ENCODE measurements at regions not wholly inside any gene's neighbourhood (a gene's known extent, or its start where the extent isn't known, plus 50 kb on each side); places are given as distances from the start of the nearest gene placed in this dataset.

DNA sequence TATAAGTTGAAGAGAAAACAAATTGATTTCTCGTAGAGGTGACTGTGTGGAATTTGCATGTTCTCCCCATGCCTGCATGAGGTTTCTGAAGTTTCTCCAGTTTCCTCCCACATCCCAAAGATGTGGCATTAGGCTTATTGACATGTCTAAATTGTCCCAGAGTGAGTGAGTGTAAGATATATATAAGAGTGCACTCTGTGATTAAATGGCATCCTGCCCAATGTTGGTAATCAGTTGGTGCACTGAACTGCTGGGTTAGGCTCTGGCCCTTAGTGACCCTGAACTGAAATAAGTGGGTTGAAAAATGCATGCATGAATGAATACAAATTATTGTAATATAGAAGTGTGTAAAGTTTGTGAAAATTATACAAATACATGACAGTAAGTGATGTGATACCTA, 1106.5 kb downstream of the TECRL start:
- WGBS (ENCODE audit: low lambda C conversion rate) = 3% methylated on average over 1 of the region's 1 CpG
- no peak overlapping the region for H3K4me2 ChIP-seq (ENCODE audit: low read depth, low read length)
- H2AFZ ChIP-seq (ENCODE audit: low read length) = no peak overlapping the region
- ChIA-PET CTCF (ENCODE audit: low intra/inter-chr PET ratio, low total read pairs) (no interaction called here), POLR2A (no interaction called here)
- H4K20me1 ChIP-seq (ENCODE audit: insufficient read depth, low read length) = no peaks in the 10 kb centered on the region
- in situ Hi-C loops (cut with HindIII; ENCODE audit: extremely low pct_ligation_motif_present, low pct_unique_long_range_greater_than_20kb) = no loop called here
- no peaks in the 10 kb centered on the region for H3K9me3 ChIP-seq (ENCODE audit: low read length)
- DNase-seq (ENCODE audit: low spot score) = no peak
- no peak for FAIRE-seq
- intact Hi-C loops (cut with micrococcal nuclease; ENCODE audit: unreplicated experiment) = no loop called here
- no TSS peak for BruUV-seq (replicated peaks)
- H3K4me1 ChIP-seq (ENCODE audit: insufficient read depth, low read length) = no peaks in the 10 kb centered on the region
- H3K36me3 ChIP-seq (replicated peaks in 1 of 2; ENCODE audit: control insufficient read depth in 1 of 2, insufficient read depth in 2 of 2, low read length in 2 of 2) = no peaks in the 10 kb centered on the region
- H3K27me3 ChIP-seq (ENCODE audit: control insufficient read depth in 1 of 2, insufficient read depth in 2 of 2, low read length in 2 of 2) = no peaks in the 10 kb centered on the region
- no peaks in the 10 kb centered on the region for H3K79me2 ChIP-seq (ENCODE audit: insufficient read depth, low read length)
- no peak for ATAC-seq
- H3K9ac ChIP-seq (ENCODE audit: insufficient read depth, low read depth, low read length) = no peak overlapping the region
- H3K4me3 ChIP-seq (replicated peaks in 1 of 3; ENCODE audit: insufficient read depth in 1 of 3, low read depth in 2 of 3, low read length in 3 of 3) = no peak overlapping the region
- no peak overlapping the region for H3K27ac ChIP-seq (ENCODE audit: extremely low read length, insufficient read depth, low read length)
- TF ChIP-seq, protein P1, sequence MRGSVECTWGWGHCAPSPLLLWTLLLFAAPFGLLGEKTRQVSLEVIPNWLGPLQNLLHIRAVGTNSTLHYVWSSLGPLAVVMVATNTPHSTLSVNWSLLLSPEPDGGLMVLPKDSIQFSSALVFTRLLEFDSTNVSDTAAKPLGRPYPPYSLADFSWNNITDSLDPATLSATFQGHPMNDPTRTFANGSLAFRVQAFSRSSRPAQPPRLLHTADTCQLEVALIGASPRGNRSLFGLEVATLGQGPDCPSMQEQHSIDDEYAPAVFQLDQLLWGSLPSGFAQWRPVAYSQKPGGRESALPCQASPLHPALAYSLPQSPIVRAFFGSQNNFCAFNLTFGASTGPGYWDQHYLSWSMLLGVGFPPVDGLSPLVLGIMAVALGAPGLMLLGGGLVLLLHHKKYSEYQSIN (CRISPR knock-in tag; IDR thresholded peaks at IDR 0.05; ENCODE audit: borderline replicate concordance) = no peak
- TF ChIP-seq ZFP41 (CRISPR knock-in tag; IDR thresholded peaks at IDR 0.05; ENCODE audit: borderline replicate concordance) (no peak), ZNF766 (CRISPR knock-in tag; IDR thresholded peaks at IDR 0.05; ENCODE audit: borderline replicate concordance) (no peak), ZNF670 (CRISPR knock-in tag; IDR thresholded peaks at IDR 0.05; ENCODE audit: borderline replicate concordance) (no peak), TOE1 (CRISPR knock-in tag; IDR thresholded peaks at IDR 0.05) (no peak), ZBTB1 (CRISPR knock-in tag; IDR thresholded peaks at IDR 0.05; ENCODE audit: borderline replicate concordance) (no peak), ELF3 (CRISPR knock-in tag; IDR thresholded peaks at IDR 0.05) (no peak), ISX (CRISPR knock-in tag; conservative IDR thresholded peaks at IDR 0.05) (no peak)
- TF ChIP-seq, protein P2, sequence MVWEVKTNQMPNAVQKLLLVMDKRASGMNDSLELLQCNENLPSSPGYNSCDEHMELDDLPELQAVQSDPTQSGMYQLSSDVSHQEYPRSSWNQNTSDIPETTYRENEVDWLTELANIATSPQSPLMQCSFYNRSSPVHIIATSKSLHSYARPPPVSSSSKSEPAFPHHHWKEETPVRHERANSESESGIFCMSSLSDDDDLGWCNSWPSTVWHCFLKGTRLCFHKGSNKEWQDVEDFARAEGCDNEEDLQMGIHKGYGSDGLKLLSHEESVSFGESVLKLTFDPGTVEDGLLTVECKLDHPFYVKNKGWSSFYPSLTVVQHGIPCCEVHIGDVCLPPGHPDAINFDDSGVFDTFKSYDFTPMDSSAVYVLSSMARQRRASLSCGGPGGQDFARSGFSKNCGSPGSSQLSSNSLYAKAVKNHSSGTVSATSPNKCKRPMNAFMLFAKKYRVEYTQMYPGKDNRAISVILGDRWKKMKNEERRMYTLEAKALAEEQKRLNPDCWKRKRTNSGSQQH (CRISPR knock-in tag; IDR thresholded peaks at IDR 0.05; ENCODE audit: low read depth) = no peak
- TF ChIP-seq, protein P3, sequence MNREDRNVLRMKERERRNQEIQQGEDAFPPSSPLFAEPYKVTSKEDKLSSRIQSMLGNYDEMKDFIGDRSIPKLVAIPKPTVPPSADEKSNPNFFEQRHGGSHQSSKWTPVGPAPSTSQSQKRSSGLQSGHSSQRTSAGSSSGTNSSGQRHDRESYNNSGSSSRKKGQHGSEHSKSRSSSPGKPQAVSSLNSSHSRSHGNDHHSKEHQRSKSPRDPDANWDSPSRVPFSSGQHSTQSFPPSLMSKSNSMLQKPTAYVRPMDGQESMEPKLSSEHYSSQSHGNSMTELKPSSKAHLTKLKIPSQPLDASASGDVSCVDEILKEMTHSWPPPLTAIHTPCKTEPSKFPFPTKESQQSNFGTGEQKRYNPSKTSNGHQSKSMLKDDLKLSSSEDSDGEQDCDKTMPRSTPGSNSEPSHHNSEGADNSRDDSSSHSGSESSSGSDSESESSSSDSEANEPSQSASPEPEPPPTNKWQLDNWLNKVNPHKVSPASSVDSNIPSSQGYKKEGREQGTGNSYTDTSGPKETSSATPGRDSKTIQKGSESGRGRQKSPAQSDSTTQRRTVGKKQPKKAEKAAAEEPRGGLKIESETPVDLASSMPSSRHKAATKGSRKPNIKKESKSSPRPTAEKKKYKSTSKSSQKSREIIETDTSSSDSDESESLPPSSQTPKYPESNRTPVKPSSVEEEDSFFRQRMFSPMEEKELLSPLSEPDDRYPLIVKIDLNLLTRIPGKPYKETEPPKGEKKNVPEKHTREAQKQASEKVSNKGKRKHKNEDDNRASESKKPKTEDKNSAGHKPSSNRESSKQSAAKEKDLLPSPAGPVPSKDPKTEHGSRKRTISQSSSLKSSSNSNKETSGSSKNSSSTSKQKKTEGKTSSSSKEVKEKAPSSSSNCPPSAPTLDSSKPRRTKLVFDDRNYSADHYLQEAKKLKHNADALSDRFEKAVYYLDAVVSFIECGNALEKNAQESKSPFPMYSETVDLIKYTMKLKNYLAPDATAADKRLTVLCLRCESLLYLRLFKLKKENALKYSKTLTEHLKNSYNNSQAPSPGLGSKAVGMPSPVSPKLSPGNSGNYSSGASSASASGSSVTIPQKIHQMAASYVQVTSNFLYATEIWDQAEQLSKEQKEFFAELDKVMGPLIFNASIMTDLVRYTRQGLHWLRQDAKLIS (CRISPR knock-in tag; IDR thresholded peaks at IDR 0.05) = no peak
- TF ChIP-seq, protein P4, sequence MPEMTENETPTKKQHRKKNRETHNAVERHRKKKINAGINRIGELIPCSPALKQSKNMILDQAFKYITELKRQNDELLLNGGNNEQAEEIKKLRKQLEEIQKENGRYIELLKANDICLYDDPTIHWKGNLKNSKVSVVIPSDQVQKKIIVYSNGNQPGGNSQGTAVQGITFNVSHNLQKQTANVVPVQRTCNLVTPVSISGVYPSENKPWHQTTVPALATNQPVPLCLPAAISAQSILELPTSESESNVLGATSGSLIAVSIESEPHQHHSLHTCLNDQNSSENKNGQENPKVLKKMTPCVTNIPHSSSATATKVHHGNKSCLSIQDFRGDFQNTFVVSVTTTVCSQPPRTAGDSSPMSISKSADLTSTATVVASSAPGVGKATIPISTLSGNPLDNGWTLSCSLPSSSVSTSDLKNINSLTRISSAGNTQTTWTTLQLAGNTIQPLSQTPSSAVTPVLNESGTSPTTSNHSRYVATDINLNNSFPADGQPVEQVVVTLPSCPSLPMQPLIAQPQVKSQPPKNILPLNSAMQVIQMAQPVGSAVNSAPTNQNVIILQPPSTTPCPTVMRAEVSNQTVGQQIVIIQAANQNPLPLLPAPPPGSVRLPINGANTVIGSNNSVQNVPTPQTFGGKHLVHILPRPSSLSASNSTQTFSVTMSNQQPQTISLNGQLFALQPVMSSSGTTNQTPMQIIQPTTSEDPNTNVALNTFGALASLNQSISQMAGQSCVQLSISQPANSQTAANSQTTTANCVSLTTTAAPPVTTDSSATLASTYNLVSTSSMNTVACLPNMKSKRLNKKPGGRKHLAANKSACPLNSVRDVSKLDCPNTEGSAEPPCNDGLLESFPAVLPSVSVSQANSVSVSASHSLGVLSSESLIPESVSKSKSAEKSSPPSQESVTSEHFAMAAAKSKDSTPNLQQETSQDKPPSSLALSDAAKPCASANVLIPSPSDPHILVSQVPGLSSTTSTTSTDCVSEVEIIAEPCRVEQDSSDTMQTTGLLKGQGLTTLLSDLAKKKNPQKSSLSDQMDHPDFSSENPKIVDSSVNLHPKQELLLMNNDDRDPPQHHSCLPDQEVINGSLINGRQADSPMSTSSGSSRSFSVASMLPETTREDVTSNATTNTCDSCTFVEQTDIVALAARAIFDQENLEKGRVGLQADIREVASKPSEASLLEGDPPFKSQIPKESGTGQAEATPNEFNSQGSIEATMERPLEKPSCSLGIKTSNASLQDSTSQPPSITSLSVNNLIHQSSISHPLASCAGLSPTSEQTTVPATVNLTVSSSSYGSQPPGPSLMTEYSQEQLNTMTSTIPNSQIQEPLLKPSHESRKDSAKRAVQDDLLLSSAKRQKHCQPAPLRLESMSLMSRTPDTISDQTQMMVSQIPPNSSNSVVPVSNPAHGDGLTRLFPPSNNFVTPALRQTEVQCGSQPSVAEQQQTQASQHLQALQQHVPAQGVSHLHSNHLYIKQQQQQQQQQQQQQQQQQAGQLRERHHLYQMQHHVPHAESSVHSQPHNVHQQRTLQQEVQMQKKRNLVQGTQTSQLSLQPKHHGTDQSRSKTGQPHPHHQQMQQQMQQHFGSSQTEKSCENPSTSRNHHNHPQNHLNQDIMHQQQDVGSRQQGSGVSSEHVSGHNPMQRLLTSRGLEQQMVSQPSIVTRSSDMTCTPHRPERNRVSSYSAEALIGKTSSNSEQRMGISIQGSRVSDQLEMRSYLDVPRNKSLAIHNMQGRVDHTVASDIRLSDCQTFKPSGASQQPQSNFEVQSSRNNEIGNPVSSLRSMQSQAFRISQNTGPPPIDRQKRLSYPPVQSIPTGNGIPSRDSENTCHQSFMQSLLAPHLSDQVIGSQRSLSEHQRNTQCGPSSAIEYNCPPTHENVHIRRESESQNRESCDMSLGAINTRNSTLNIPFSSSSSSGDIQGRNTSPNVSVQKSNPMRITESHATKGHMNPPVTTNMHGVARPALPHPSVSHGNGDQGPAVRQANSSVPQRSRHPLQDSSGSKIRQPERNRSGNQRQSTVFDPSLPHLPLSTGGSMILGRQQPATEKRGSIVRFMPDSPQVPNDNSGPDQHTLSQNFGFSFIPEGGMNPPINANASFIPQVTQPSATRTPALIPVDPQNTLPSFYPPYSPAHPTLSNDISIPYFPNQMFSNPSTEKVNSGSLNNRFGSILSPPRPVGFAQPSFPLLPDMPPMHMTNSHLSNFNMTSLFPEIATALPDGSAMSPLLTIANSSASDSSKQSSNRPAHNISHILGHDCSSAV (CRISPR knock-in tag; IDR thresholded peaks at IDR 0.05; ENCODE audit: borderline replicate concordance) = no peak

Measured in HepG2 (cell line).